Kidney epithelial cell (primary cell): ENCODE measurements at regions not wholly inside any gene's neighbourhood (a gene's known extent, or its start where the extent isn't known, plus 50 kb on each side); places are given as distances from the start of the nearest gene placed in this dataset.

Source experiments
- DNase-seq: peaks from one replicate; pipeline ENCODE4 v3.0.0-alpha.2; 2010; ENCODE audit warnings: low read depth
- H3K27me3 ChIP-seq: 2 replicates; pipeline ENCODE4 v1.6.0; 2011; ENCODE audit warnings: low read length; ENCODE audit not compliant: control insufficient read depth, insufficient read depth
- H3K36me3 ChIP-seq: 2 replicates; pipeline ENCODE4 v1.5.1; 2011; ENCODE audit warnings: low read length; ENCODE audit not compliant: control insufficient read depth, insufficient read depth
- H3K4me3 ChIP-seq: 2 replicates; pipeline ENCODE4 v1.5.1; 2011; ENCODE audit warnings: low read depth, mild to moderate bottlenecking, control low read depth, low read length
- CTCF ChIP-seq: IDR thresholded peaks from 2 replicates; pipeline ENCODE4 v1.5.1; 2011; ENCODE audit warnings: mild to moderate bottlenecking, moderate library complexity, low read length, control low read depth, inconsistent platforms; ENCODE audit not compliant: insufficient read depth, poor library complexity, severe bottlenecking

- no peak for TF ChIP-seq CTCF
- no peak for DNase-seq
- no peaks in the 10 kb centered on the region for H3K27me3 ChIP-seq
- H3K36me3 ChIP-seq: no peaks in the 10 kb centered on the region
- no peak overlapping the region for H3K4me3 ChIP-seq
Measured at GRCh38 chr18:10093445-10093844, 179.6 kb downstream of the VAPA start.

GRCh38 chr18:10094154-10094553, 180.3 kb downstream of the VAPA start:
- DNase-seq: no peak

GRCh38 chr18:10094655-10095054, 180.8 kb downstream of the VAPA start:
- H3K4me3 ChIP-seq: no peak overlapping the region
- no peaks in the 10 kb centered on the region for H3K36me3 ChIP-seq
- TF ChIP-seq CTCF: no peak
- H3K27me3 ChIP-seq: no peaks in the 10 kb centered on the region
- DNase-seq: no peak

More at GRCh38 chr18:10094154-10094553, 180.3 kb downstream of the VAPA start:
- Histone ChIP-seq H3K4me3 (no peak overlapping the region), H3K36me3 (no peaks in the 10 kb centered on the region), H3K27me3 (no peaks in the 10 kb centered on the region)
- TF ChIP-seq CTCF: no peak

- Histone ChIP-seq H3K36me3 (no peaks in the 10 kb centered on the region), H3K4me3 (no peak overlapping the region), H3K27me3 (no peaks in the 10 kb centered on the region)
- DNase-seq: no peak
- TF ChIP-seq CTCF: no peak
Measured at GRCh38 chr18:10095356-10095755, 181.5 kb downstream of the VAPA start.

GRCh38 chr18:10099539-10100140, 185.8 kb downstream of the VAPA start:
- no peak for DNase-seq
- TF ChIP-seq CTCF: no peak
- peaks cover 5% of the 10 kb centered on the region for H3K27me3 ChIP-seq
- H3K36me3 ChIP-seq: no peaks in the 10 kb centered on the region
- H3K4me3 ChIP-seq: no peak overlapping the region

GRCh38 chr18:10100196-10100595, 186.4 kb downstream of the VAPA start:
- TF ChIP-seq CTCF: no peak
- Histone ChIP-seq H3K4me3 (no peak overlapping the region), H3K36me3 (no peaks in the 10 kb centered on the region), H3K27me3 (peaks cover 5% of the 10 kb centered on the region)
- DNase-seq: no peak
